Neuronal stem cell (in vitro differentiated cells): ENCODE measurements at regions not wholly inside any gene's neighbourhood (a gene's known extent, or its start where the extent isn't known, plus 50 kb on each side); places are given as distances from the start of the nearest gene placed in this dataset.
A peak's percentile ranks its signal among the peaks of the same experiment; 100 is the strongest.

ENCODE experiments used
- DNase-seq: peaks from one replicate; pipeline ENCODE4 v3.0.0-alpha.2; 2013; ENCODE audit warnings: low spot score
- H2AFZ ChIP-seq: one replicate; pipeline ENCODE4 v1.6.1; 2013; ENCODE audit warnings: mild to moderate bottlenecking, low read length, inconsistent platforms
- H2AK5ac ChIP-seq: 2 replicates; pipeline ENCODE4 v1.6.1; 2013; ENCODE audit warnings: low read depth, mild to moderate bottlenecking, inconsistent platforms, low read length, moderate library complexity, mixed read lengths
- H2BK120ac ChIP-seq: 2 replicates; pipeline ENCODE4 v1.6.1; 2013; ENCODE audit warnings: low read depth, mild to moderate bottlenecking, inconsistent platforms, low read length, moderate library complexity, mixed read lengths
- H2BK12ac ChIP-seq: one replicate; pipeline ENCODE4 v1.6.1; 2013; ENCODE audit warnings: low read length, inconsistent platforms
- H2BK15ac ChIP-seq: 2 replicates; pipeline ENCODE4 v1.6.1; 2013; ENCODE audit warnings: mild to moderate bottlenecking, low read length, inconsistent platforms, mixed read lengths
- H2BK5ac ChIP-seq: one replicate; pipeline ENCODE4 v1.6.1; 2013; ENCODE audit warnings: inconsistent platforms, mild to moderate bottlenecking, low read length, moderate library complexity
- H3K14ac ChIP-seq: one replicate; pipeline ENCODE4 v1.6.1; 2013; ENCODE audit warnings: low read length, inconsistent platforms
- H3K18ac ChIP-seq: 2 replicates; pipeline ENCODE4 v1.6.1; 2013; ENCODE audit warnings: low read length, inconsistent platforms
- H3K23ac ChIP-seq: 2 replicates; pipeline ENCODE4 v1.6.1; 2013; ENCODE audit warnings: low read depth, mild to moderate bottlenecking, mixed read lengths, low read length, inconsistent platforms; ENCODE audit not compliant: poor library complexity
- H3K27ac ChIP-seq: replicated peaks from 3 replicates; pipeline ENCODE4 v1.5.1; 2013; ENCODE audit warnings: low read length, inconsistent platforms
- H3K27me3 ChIP-seq, 3 experiments: 2 replicates each; pipeline ENCODE4 v1.6.1; 2013; ENCODE audit warnings: low read length in 3 of 3, mild to moderate bottlenecking in 2 of 3, inconsistent platforms in 1 of 3, low read depth in 1 of 3, mixed read lengths in 1 of 3, moderate library complexity in 1 of 3; ENCODE audit not compliant: control insufficient read depth in 3 of 3, insufficient read depth in 3 of 3
- H3K36me3 ChIP-seq, 2 donors: replicated peaks in 1 of 2; 2 replicates each; pipeline ENCODE4 v1.6.1; 2013; ENCODE audit warnings: low read length in 2 of 2; ENCODE audit not compliant: control insufficient read depth in 2 of 2, insufficient read depth in 2 of 2
- H3K4ac ChIP-seq: 2 replicates; pipeline ENCODE4 v1.6.1; 2013; ENCODE audit warnings: inconsistent platforms, mild to moderate bottlenecking, low read length, moderate library complexity
- H3K4me1 ChIP-seq, 2 donors: 1 replicate in 1 of 2; 2 replicates in 1 of 2; pipeline ENCODE4 v1.6.1; 2013; ENCODE audit warnings: low read length in 2 of 2, low read depth in 1 of 2; ENCODE audit not compliant: control insufficient read depth in 2 of 2, insufficient read depth in 1 of 2
- H3K4me2 ChIP-seq: one replicate; pipeline ENCODE4 v1.6.1; 2013; ENCODE audit warnings: mild to moderate bottlenecking, low read length, inconsistent platforms; ENCODE audit not compliant: insufficient read depth, poor library complexity, severe bottlenecking
- H3K4me3 ChIP-seq, 2 donors: 2 replicates each; pipeline ENCODE4 v1.5.1; 2013; ENCODE audit warnings: low read length in 2 of 2, mild to moderate bottlenecking in 2 of 2, inconsistent platforms in 1 of 2, moderate library complexity in 1 of 2
- H3K79me1 ChIP-seq: one replicate; pipeline ENCODE4 v1.6.1; 2013; ENCODE audit warnings: low read depth, mild to moderate bottlenecking, inconsistent platforms, low read length, moderate library complexity
- H3K9ac ChIP-seq: one replicate; pipeline ENCODE4 v1.6.1; 2013; ENCODE audit warnings: mild to moderate bottlenecking, low read depth, low read length, inconsistent platforms; ENCODE audit not compliant: poor library complexity
- H3K9me3 ChIP-seq, 2 donors: replicated peaks in 1 of 2; 2 replicates each; pipeline versions ENCODE3 to v1.6.1; 2013; ENCODE audit warnings: low read length in 2 of 2, mild to moderate bottlenecking in 2 of 2, inconsistent platforms in 1 of 2, low read depth in 1 of 2, mixed read lengths in 1 of 2, moderate library complexity in 1 of 2; ENCODE audit not compliant: control insufficient read depth in 2 of 2, insufficient read depth in 1 of 2
- H4K8ac ChIP-seq: one replicate; pipeline ENCODE4 v1.6.1; 2013; ENCODE audit warnings: low read depth, mild to moderate bottlenecking, inconsistent platforms, low read length, moderate library complexity
- H4K91ac ChIP-seq: one replicate; pipeline ENCODE4 v1.6.1; 2013; ENCODE audit warnings: low read length, low read depth, mild to moderate bottlenecking, inconsistent platforms; ENCODE audit not compliant: poor library complexity
- WGBS, 2 donors: extraction: QIAGEN DNeasy Blood & Tissue Kit; methylation state at CpG; one replicate each; pipeline ENCODE4 v1.1.7; 2013; ENCODE audit warnings: missing lambda C conversion rate in 2 of 2, mixed read lengths in 1 of 2; ENCODE audit not compliant: insufficient read length in 2 of 2, insufficient replicate concordance in 1 of 2; ENCODE audit errors: extremely low coverage in 2 of 2; 5-methylcytosine and 5-hydroxymethylcytosine counted together

GRCh38 chr10:26647602-26648244, 49.8 kb upstream of the PDSS1 start:
- Histone ChIP-seq H3K27ac (no peak overlapping the region), H2AFZ (no peak overlapping the region), H4K8ac (peak overlapping the region; percentile 43), H2BK120ac (no peak overlapping the region), H3K36me3 (no peaks in the 10 kb centered on the region), H3K79me1 (no peaks in the 10 kb centered on the region), H2AK5ac (peak overlapping the region; percentile 70), H3K18ac (no peak overlapping the region), H3K4me1 (no peaks in the 10 kb centered on the region), H3K4me2 (no peak overlapping the region), H3K27me3 (peaks cover 0 to 4% (median 0%) of the 10 kb centered on the region in 3 experiments), H2BK12ac (peak overlapping the region; percentile 10), H3K4ac (no peak overlapping the region), H4K91ac (no peak overlapping the region), H3K9ac (no peak overlapping the region), H3K23ac (no peak overlapping the region), H3K4me3 (no peak overlapping the region), H2BK5ac (no peak overlapping the region), H3K9me3 (no peaks in the 10 kb centered on the region), H3K14ac (peak overlapping the region; percentile 8), H2BK15ac (peak overlapping the region; percentile 19)
- DNase-seq, result no peak
- no CpG with 5 or more reads among the region's 12 CpGs for whole genome bisulfite sequencing, 2 donors
